ENCODE measurements at regions not wholly inside any gene's neighbourhood (a gene's known extent, or its start where the extent isn't known, plus 50 kb on each side); places are given as distances from the start of the nearest gene placed in this dataset.
"Not testable (repeated sequence)": the region's sequence is repeated elsewhere in the genome, so short reads cannot be mapped to it uniquely, and the experiment has no call there.

GRCh38 chr3:106075731-106076130, 206.9 kb upstream of the CBLB start:
- DNase-seq (ENCODE audit: low spot score) = not testable (repeated sequence)

GRCh38 chr3:106078635-106079034, 209.8 kb upstream of the CBLB start:
- DNase-seq (ENCODE audit: low spot score) = no peak

- no peak for DNase-seq (ENCODE audit: low spot score)
These were observed 213.8 kb upstream of the CBLB start for GRCh38 chr3:106082616-106083015.

GRCh38 chr3:106083207-106083606, 214.4 kb upstream of the CBLB start:
- DNase-seq (ENCODE audit: low spot score) = no peak

GRCh38 chr3:106083854-106084253, 215.0 kb upstream of the CBLB start:
- DNase-seq (ENCODE audit: low spot score) = no peak

- DNase-seq (ENCODE audit: low spot score) = no peak
These were observed 217.2 kb upstream of the CBLB start for GRCh38 chr3:106086038-106086437.

GRCh38 chr3:106086636-106087035, 217.8 kb upstream of the CBLB start:
- DNase-seq (ENCODE audit: low spot score) = no peak

GRCh38 chr3:106088304-106088703, 219.5 kb upstream of the CBLB start:
- DNase-seq (ENCODE audit: low spot score) = no peak

GRCh38 chr3:106088899-106089298, 220.1 kb upstream of the CBLB start:
- no peak for DNase-seq (ENCODE audit: low spot score)

- no peak for DNase-seq (ENCODE audit: low spot score)
These were observed 221.0 kb upstream of the CBLB start for GRCh38 chr3:106089806-106090205.

- no peak for DNase-seq (ENCODE audit: low spot score)
These were observed 224.0 kb upstream of the CBLB start for GRCh38 chr3:106092792-106093191.

GRCh38 chr3:106093616-106094015, 224.8 kb upstream of the CBLB start:
- DNase-seq (ENCODE audit: low spot score) = no peak

- no peak for DNase-seq (ENCODE audit: low spot score)
These were observed 229.1 kb upstream of the CBLB start for GRCh38 chr3:106097817-106098435.

GRCh38 chr3:106103383-106103782, 234.6 kb upstream of the CBLB start:
- no peak for DNase-seq (ENCODE audit: low spot score)

GRCh38 chr3:106104078-106104477, 235.3 kb upstream of the CBLB start:
- no peak for DNase-seq (ENCODE audit: low spot score)

GRCh38 chr3:106108925-106109324, 240.1 kb upstream of the CBLB start:
- DNase-seq (ENCODE audit: low spot score) = no peak

- not testable (repeated sequence) for DNase-seq (ENCODE audit: low spot score)
These were observed 243.7 kb upstream of the CBLB start for GRCh38 chr3:106112561-106112960.

- DNase-seq (ENCODE audit: low spot score) = no peak
These were observed 244.9 kb upstream of the CBLB start for GRCh38 chr3:106113747-106114146.

GRCh38 chr3:106114220-106114619, 245.4 kb upstream of the CBLB start:
- DNase-seq (ENCODE audit: low spot score) = no peak

- no peak for DNase-seq (ENCODE audit: low spot score)
These were observed 246.0 kb upstream of the CBLB start for GRCh38 chr3:106114848-106115247.

- DNase-seq (ENCODE audit: low spot score) = no peak
These were observed 246.7 kb upstream of the CBLB start for GRCh38 chr3:106115557-106115956.

- DNase-seq (ENCODE audit: low spot score) = no peak
These were observed 248.1 kb upstream of the CBLB start for GRCh38 chr3:106116733-106117489.

GRCh38 chr3:106117490-106117858, 248.7 kb upstream of the CBLB start:
- DNase-seq (ENCODE audit: low spot score) = no peak

- no peak for DNase-seq (ENCODE audit: low spot score)
These were observed 250.8 kb upstream of the CBLB start for GRCh38 chr3:106119614-106120082.
